ENCODE measurements at regions not wholly inside any gene's neighbourhood (a gene's known extent, or its start where the extent isn't known, plus 50 kb on each side); places are given as distances from the start of the nearest gene placed in this dataset.

DNA sequence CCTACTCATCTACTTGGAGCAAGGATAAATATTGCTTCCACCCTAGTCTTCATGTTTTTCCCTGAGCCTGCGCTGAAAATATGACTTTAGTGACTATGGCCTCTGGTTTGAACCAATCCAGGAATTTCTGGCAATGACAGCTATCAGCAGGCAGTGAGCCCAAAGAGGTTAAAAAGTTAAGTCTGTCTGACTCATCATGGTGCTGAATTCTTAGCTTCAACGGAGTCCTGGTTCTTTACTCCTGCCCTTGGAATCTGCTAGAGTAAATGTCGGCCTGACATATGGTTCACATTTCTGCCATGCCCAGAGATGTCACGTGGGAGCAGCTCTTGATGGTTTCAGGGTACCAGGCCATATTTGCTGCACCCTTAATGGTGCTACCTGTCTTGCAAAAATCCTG is 351.6 kb upstream of the PLXNA2 start:
- POLR2A ChIA-PET = no interaction called here
- no peak overlapping the region for H3K4me3 ChIP-seq (ENCODE audit: low read depth, low read length)
- CTCF ChIA-PET = interaction anchor here (1.6 kb wide), 1 partner anchor 57 kb away, joined by 4 read pairs; no protein-coding TSS in a partner anchor
- peak; percentile 7 for DNase-seq (ENCODE audit: low read depth, low spot score)
- no peak for TF ChIP-seq CTCF (IDR thresholded peaks at IDR 0.05; ENCODE audit: insufficient read depth, low read length, missing control alignments)

GRCh38 chr1:208597571-208597970 is 353.4 kb upstream of the PLXNA2 start:
- ChIA-PET CTCF (no interaction called here), POLR2A (no interaction called here)
- H3K4me3 ChIP-seq (ENCODE audit: low read depth, low read length) = no peak overlapping the region
- no peak for TF ChIP-seq CTCF (IDR thresholded peaks at IDR 0.05; ENCODE audit: insufficient read depth, low read length, missing control alignments)
- DNase-seq (ENCODE audit: low read depth, low spot score) = no peak

DNA sequence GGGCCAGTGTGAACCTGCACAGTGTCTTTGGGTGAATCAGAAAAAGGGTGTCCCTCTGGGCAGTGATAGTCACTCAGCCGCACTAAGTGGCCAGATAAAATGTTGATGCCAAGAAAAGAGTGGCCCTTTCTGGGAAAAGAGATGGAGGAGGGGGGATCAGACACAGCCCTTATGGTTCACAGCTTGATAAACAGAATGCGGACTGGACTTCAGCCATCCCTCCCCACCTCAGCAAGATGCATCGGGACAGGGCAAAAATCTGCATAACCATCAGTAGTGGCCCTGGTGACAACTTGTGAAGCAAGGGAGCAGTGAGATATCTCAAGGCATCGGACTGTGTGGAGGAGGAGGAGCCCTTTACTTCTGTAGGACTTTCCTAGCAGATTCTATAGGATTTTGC is 353.8 kb upstream of the PLXNA2 start:
- ChIA-PET CTCF (no interaction called here), POLR2A (no interaction called here)
- no peak for DNase-seq (ENCODE audit: low read depth, low spot score)
- TF ChIP-seq CTCF (IDR thresholded peaks at IDR 0.05; ENCODE audit: insufficient read depth, low read length, missing control alignments) = no peak
- H3K4me3 ChIP-seq (ENCODE audit: low read depth, low read length) = no peak overlapping the region

GRCh38 chr1:208599063-208599462 is 354.9 kb upstream of the PLXNA2 start:
- H3K4me3 ChIP-seq (ENCODE audit: low read depth, low read length) = no peak overlapping the region
- POLR2A ChIA-PET = no interaction called here
- no peak for TF ChIP-seq CTCF (IDR thresholded peaks at IDR 0.05; ENCODE audit: insufficient read depth, low read length, missing control alignments)
- no peak for DNase-seq (ENCODE audit: low read depth, low spot score)
- CTCF ChIA-PET = no interaction called here

GRCh38 chr1:208600456-208601190 is 356.4 kb upstream of the PLXNA2 start:
- H3K4me3 ChIP-seq (ENCODE audit: low read depth, low read length) = no peak overlapping the region
- ChIA-PET POLR2A (no interaction called here), CTCF (no interaction called here)
- no peak for DNase-seq (ENCODE audit: low read depth, low spot score)
- no peak for TF ChIP-seq CTCF (IDR thresholded peaks at IDR 0.05; ENCODE audit: insufficient read depth, low read length, missing control alignments)

DNA sequence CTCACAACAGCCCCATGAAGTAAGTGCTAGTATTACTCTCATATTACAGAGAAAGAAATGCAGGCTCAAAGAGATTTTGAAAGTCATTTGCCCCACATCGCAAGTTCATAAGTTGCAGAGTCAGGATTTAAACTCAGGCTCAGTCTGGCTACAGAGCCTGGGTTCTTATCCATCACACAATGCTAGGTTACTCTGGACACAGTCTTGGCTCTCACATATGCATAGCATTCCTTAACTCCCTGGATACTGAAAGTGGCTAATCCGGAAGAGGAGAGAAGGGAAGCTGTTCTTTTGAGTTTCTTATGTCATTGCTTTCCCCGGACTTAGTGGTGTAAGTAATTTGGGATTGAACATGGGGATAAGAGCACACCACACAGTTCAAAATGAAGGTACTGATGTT is 357.4 kb upstream of the PLXNA2 start:
- ChIA-PET POLR2A (no interaction called here), CTCF (no interaction called here)
- no peak overlapping the region for H3K4me3 ChIP-seq (ENCODE audit: low read depth, low read length)
- TF ChIP-seq CTCF (IDR thresholded peaks at IDR 0.05; ENCODE audit: insufficient read depth, low read length, missing control alignments) = no peak
- DNase-seq (ENCODE audit: low read depth, low spot score) = no peak

All from AG04449 (cell line).